ENCODE measurements at regions not wholly inside any gene's neighbourhood (a gene's known extent, or its start where the extent isn't known, plus 50 kb on each side); places are given as distances from the start of the nearest gene placed in this dataset.

- Mint-ChIP-seq H3K9me3 (no peaks in the 10 kb centered on the region), H3K27me3 (ENCODE audit: low read depth) (no peaks in the 10 kb centered on the region), H3K27ac (peak overlapping the region in 1 of 3 experiments; percentile 57), H3K4me3 (no peak overlapping the region), H3K36me3 (ENCODE audit: low read depth) (peaks cover 37% of the 10 kb centered on the region), H3K4me1 (peaks cover 18% of the 10 kb centered on the region)
- TF ChIP-seq CTCF (IDR thresholded peaks at IDR 0.05; ENCODE audit: unreplicated experiment in 3 of 3): no peak
These were observed 445.0 kb downstream of the UTRN start for GRCh38 chr6:144730088-144730645.

- H3K4me3 Mint-ChIP-seq: no peak overlapping the region
- no peaks in the 10 kb centered on the region for H3K9me3 Mint-ChIP-seq
- H3K27me3 Mint-ChIP-seq (ENCODE audit: low read depth): no peaks in the 10 kb centered on the region
- H3K27ac Mint-ChIP-seq: no peak overlapping the region
- no peak for TF ChIP-seq CTCF (IDR thresholded peaks at IDR 0.05; ENCODE audit: unreplicated experiment in 3 of 3)
- peaks cover 11% of the 10 kb centered on the region for H3K4me1 Mint-ChIP-seq
- H3K36me3 Mint-ChIP-seq (ENCODE audit: low read depth): peaks cover 37% of the 10 kb centered on the region
These were observed 446.1 kb downstream of the UTRN start for GRCh38 chr6:144731229-144731628.

GRCh38 chr6:144736763-144737162 lies 451.6 kb downstream of the UTRN start:
- no peak for TF ChIP-seq CTCF (IDR thresholded peaks at IDR 0.05; ENCODE audit: unreplicated experiment in 3 of 3)
- H3K4me1 Mint-ChIP-seq: no peaks in the 10 kb centered on the region
- no peak overlapping the region for H3K4me3 Mint-ChIP-seq
- no peaks in the 10 kb centered on the region for H3K9me3 Mint-ChIP-seq
- H3K27ac Mint-ChIP-seq: no peak overlapping the region
- H3K36me3 Mint-ChIP-seq (ENCODE audit: low read depth): peaks cover 31% of the 10 kb centered on the region
- H3K27me3 Mint-ChIP-seq (ENCODE audit: low read depth): no peaks in the 10 kb centered on the region

GRCh38 chr6:144737998-144738397 lies 452.9 kb downstream of the UTRN start:
- Mint-ChIP-seq H3K4me1 (no peaks in the 10 kb centered on the region), H3K9me3 (no peaks in the 10 kb centered on the region), H3K27ac (no peak overlapping the region)

GRCh38 chr6:144739873-144740272 lies 454.7 kb downstream of the UTRN start:
- Mint-ChIP-seq H3K36me3 (ENCODE audit: low read depth) (peaks cover 10% of the 10 kb centered on the region), H3K4me3 (no peak overlapping the region), H3K27ac (no peak overlapping the region), H3K9me3 (no peaks in the 10 kb centered on the region), H3K27me3 (ENCODE audit: low read depth) (no peaks in the 10 kb centered on the region), H3K4me1 (no peaks in the 10 kb centered on the region)
- TF ChIP-seq CTCF (IDR thresholded peaks at IDR 0.05; ENCODE audit: unreplicated experiment in 3 of 3): no peak

More at GRCh38 chr6:144737998-144738397, 452.9 kb downstream of the UTRN start:
- H3K36me3 Mint-ChIP-seq (ENCODE audit: low read depth): peaks cover 26% of the 10 kb centered on the region
- no peaks in the 10 kb centered on the region for H3K27me3 Mint-ChIP-seq (ENCODE audit: low read depth)
- H3K4me3 Mint-ChIP-seq: no peak overlapping the region
- no peak for TF ChIP-seq CTCF (IDR thresholded peaks at IDR 0.05; ENCODE audit: unreplicated experiment in 3 of 3)

GRCh38 chr6:144741659-144742058 lies 456.5 kb downstream of the UTRN start:
- Mint-ChIP-seq H3K9me3 (no peaks in the 10 kb centered on the region), H3K27me3 (ENCODE audit: low read depth) (no peaks in the 10 kb centered on the region)

More at GRCh38 chr6:144741659-144742058, 456.5 kb downstream of the UTRN start:
- no peak overlapping the region for H3K4me3 Mint-ChIP-seq
- TF ChIP-seq CTCF (IDR thresholded peaks at IDR 0.05; ENCODE audit: unreplicated experiment in 3 of 3): no peak
- peaks cover 6% of the 10 kb centered on the region for H3K36me3 Mint-ChIP-seq (ENCODE audit: low read depth)
- peaks cover 5% of the 10 kb centered on the region for H3K4me1 Mint-ChIP-seq
- H3K27ac Mint-ChIP-seq: no peak overlapping the region

All from nephron (organoid).